ENCODE measurements at regions not wholly inside any gene's neighbourhood (a gene's known extent, or its start where the extent isn't known, plus 50 kb on each side); places are given as distances from the start of the nearest gene placed in this dataset.

GRCh38 chr6:40082278-40083043, 148.2 kb upstream of the MOCS1 start:
- Histone ChIP-seq H3K36me3 (ENCODE audit: control insufficient read depth, insufficient read depth, low read length) (no peaks in the 10 kb centered on the region), H4K91ac (ENCODE audit: insufficient read depth, low read depth, low read length) (no peak overlapping the region), H2BK120ac (ENCODE audit: low read depth, low read length) (no peak overlapping the region), H3K27ac (ENCODE audit: insufficient read depth, low read length) (no peak overlapping the region), H2BK20ac (ENCODE audit: low read depth, low read length) (no peak overlapping the region), H3K9ac (ENCODE audit: low read depth, low read length) (no peak overlapping the region), H2AK9ac (replicated peaks; ENCODE audit: low read depth, low read length, poor library complexity) (no peak overlapping the region), H2AK5ac (ENCODE audit: low read depth, low read length) (no peak overlapping the region), H4K5ac (ENCODE audit: low read depth, low read length) (no peak overlapping the region), H3K9me1 (ENCODE audit: insufficient read depth, low read length) (no peaks in the 10 kb centered on the region), H3K14ac (replicated peaks; ENCODE audit: low read depth, low read length) (no peak overlapping the region), H3K4me2 (ENCODE audit: low read depth, low read length) (no peak overlapping the region), H3K27me3 (ENCODE audit: control insufficient read depth, insufficient read depth, low read length) (no peaks in the 10 kb centered on the region), H3K4ac (ENCODE audit: low read depth, low read length) (no peak overlapping the region), H3K79me1 (ENCODE audit: low read depth in 1 of 2, low read length in 2 of 2) (no peaks in the 10 kb centered on the region), H3K4me1 (ENCODE audit: control insufficient read depth, insufficient read depth, low read length) (no peaks in the 10 kb centered on the region), H4K8ac (ENCODE audit: low read depth in 2 of 2, low read length in 2 of 2) (no peak overlapping the region), H3K56ac (ENCODE audit: extremely low read depth, insufficient read depth, low read length) (no peak overlapping the region), H2BK5ac (ENCODE audit: low read depth, low read length, poor library complexity, severe bottlenecking) (no peak overlapping the region), H3K18ac (ENCODE audit: low read depth, low read length) (no peak overlapping the region), H3K9me3 (ENCODE audit: control insufficient read depth, insufficient read depth, low read length) (no peaks in the 10 kb centered on the region), H4K20me1 (ENCODE audit: insufficient read depth, low read length) (no peaks in the 10 kb centered on the region), H3K23ac (ENCODE audit: low read depth, low read length) (no peak overlapping the region), H3K4me3 (ENCODE audit: insufficient read depth, low read depth, low read length) (no peak overlapping the region), H2AFZ (replicated peaks; ENCODE audit: low read length, poor library complexity) (no peak overlapping the region), H2BK15ac (ENCODE audit: low read depth, low read length) (no peak overlapping the region)
- no CpG with 5 or more reads among the region's 6 CpGs for WGBS, 2 experiments (ENCODE audit: extremely low coverage in 2 of 2, insufficient read length in 1 of 2)
- CTCF ChIA-PET, result no interaction called here
- no TSS peak for BruUV-seq (replicated peaks)
- POLR2A ChIA-PET (ENCODE audit: unreplicated experiment), result no interaction called here
- dilution Hi-C loops (cut with HindIII; ENCODE audit: low sequenced_read_pairs, unreplicated experiment) (no loop called here), in situ Hi-C loops (cut with MboI; ENCODE audit: low sequenced_read_pairs) (no loop called here), intact Hi-C loops (cut with micrococcal nuclease) (no loop called here)
- no peak for TF ChIP-seq POLR2A (IDR thresholded peaks at IDR 0.05; ENCODE audit: low read depth, low read length)
- TF ChIP-seq SMC3 (IDR thresholded peaks at IDR 0.05; ENCODE audit: low read depth, low read length), result no peak
- TF ChIP-seq CHD1 (IDR thresholded peaks at IDR 0.05; ENCODE audit: low read depth, low read length), result no peak
- TF ChIP-seq MAFK (IDR thresholded peaks at IDR 0.05; ENCODE audit: low read depth, low read length), result no peak
- no peak for TF ChIP-seq CEBPB (IDR thresholded peaks at IDR 0.05; ENCODE audit: low read depth, low read length)
- DNase-seq, result no peak
- no peak for ATAC-seq (ENCODE audit: low read depth)

Data from IMR-90 (cell line).